Non-pigmented ciliary epithelial cell (primary cell): ENCODE measurements at regions not wholly inside any gene's neighbourhood (a gene's known extent, or its start where the extent isn't known, plus 50 kb on each side); places are given as distances from the start of the nearest gene placed in this dataset.
A peak's percentile ranks its signal among the peaks of the same experiment; 100 is the strongest.
"Not testable (repeated sequence)": the region's sequence is repeated elsewhere in the genome, so short reads cannot be mapped to it uniquely, and the experiment has no call there.

Experiments
- DNase-seq: peaks from one replicate; pipeline ENCODE4 v3.0.0-alpha.2; 2010; ENCODE audit warnings: low read depth

- no peak for DNase-seq
Observed at GRCh38 chr13:80817979-80818378, 477.1 kb upstream of the SPRY2 start.

- DNase-seq: peak; percentile 26
Observed at GRCh38 chr13:80814541-80814940, 473.6 kb upstream of the SPRY2 start.

GRCh38 chr13:80810294-80810693 is 469.4 kb upstream of the SPRY2 start:
- not testable (repeated sequence) for DNase-seq

- DNase-seq: no peak
Observed at GRCh38 chr13:80802946-80803345, 462.0 kb upstream of the SPRY2 start.

- no peak for DNase-seq
Observed at GRCh38 chr13:80798576-80799133, 457.7 kb upstream of the SPRY2 start.

- no peak for DNase-seq
Observed at GRCh38 chr13:80787604-80788003, 446.7 kb upstream of the SPRY2 start.

- peak; percentile 15 for DNase-seq
Observed at GRCh38 chr13:80783926-80784565, 443.1 kb upstream of the SPRY2 start.

- no peak for DNase-seq
Observed at GRCh38 chr13:80782441-80782840, 441.5 kb upstream of the SPRY2 start.

- DNase-seq: no peak
Observed at GRCh38 chr13:80778297-80778696, 437.4 kb upstream of the SPRY2 start.

- no peak for DNase-seq
Observed at GRCh38 chr13:80757694-80758093, 416.8 kb upstream of the SPRY2 start.

- DNase-seq: no peak
Observed at GRCh38 chr13:80755910-80756309, 415.0 kb upstream of the SPRY2 start.

- DNase-seq: no peak
Observed at GRCh38 chr13:80754441-80754840, 413.5 kb upstream of the SPRY2 start.

- DNase-seq: no peak
Observed at GRCh38 chr13:80753866-80754265, 412.9 kb upstream of the SPRY2 start.

- no peak for DNase-seq
Observed at GRCh38 chr13:80751854-80752253, 410.9 kb upstream of the SPRY2 start.

- no peak for DNase-seq
Observed at GRCh38 chr13:80744147-80744914, 403.4 kb upstream of the SPRY2 start.

- DNase-seq: no peak
Observed at GRCh38 chr13:80742033-80742432, 401.1 kb upstream of the SPRY2 start.

- DNase-seq: no peak
Observed at GRCh38 chr13:80740071-80740470, 399.1 kb upstream of the SPRY2 start.

GRCh38 chr13:80737513-80737912 is 396.6 kb upstream of the SPRY2 start:
- no peak for DNase-seq

GRCh38 chr13:80727321-80727975 is 386.5 kb upstream of the SPRY2 start:
- DNase-seq: no peak

GRCh38 chr13:80726868-80727267 is 385.9 kb upstream of the SPRY2 start:
- DNase-seq: no peak

GRCh38 chr13:80721689-80722088 is 380.8 kb upstream of the SPRY2 start:
- DNase-seq: no peak

- no peak for DNase-seq
Observed at GRCh38 chr13:80718970-80719369, 378.0 kb upstream of the SPRY2 start.

- no peak for DNase-seq
Observed at GRCh38 chr13:80717776-80718175, 376.9 kb upstream of the SPRY2 start.
